H1 (cell line): ENCODE measurements at regions not wholly inside any gene's neighbourhood (a gene's known extent, or its start where the extent isn't known, plus 50 kb on each side); places are given as distances from the start of the nearest gene placed in this dataset.

Source experiments
- CTCF ChIA-PET: fragments of 300-600 bp; sonication (Branson Sonifier 250); formaldehyde crosslinking; loops from one replicate; lab custom pipeline; 2021; ENCODE audit not compliant: partially characterized antibody; lab: Charles Lee
- POLR2A ChIA-PET: fragments of 300-600 bp; sonication (Branson Sonifier 250); formaldehyde crosslinking; loops from one replicate; lab custom pipeline; 2021; ENCODE audit warnings: inconsistent platforms; ENCODE audit not compliant: partially characterized antibody; lab: Charles Lee
- DNase-seq, 2 experiments: peaks; one replicate each; pipeline versions ENCODE4 v3.0.0 to v3.0.0-alpha.2; 2010 to 2022; ENCODE audit warnings: low spot score in 2 of 2, low read depth in 1 of 2, mixed read lengths in 1 of 2
- FAIRE-seq: peaks from 2 replicates; lab custom pipeline; 2011; peaks lifted over from hg19 to GRCh38; lab: Jason Lieb, UNC
- H2AFZ ChIP-seq: 2 replicates; pipeline ENCODE4 v1.8.1; 2012; ENCODE audit warnings: low read length, inconsistent platforms
- H2AK5ac ChIP-seq: 2 replicates; pipeline ENCODE4 v1.6.1; 2013; ENCODE audit warnings: low read depth, low read length
- H2BK120ac ChIP-seq: replicated peaks from 2 replicates; pipeline ENCODE3; 2013; ENCODE audit warnings: low read depth, low read length, inconsistent platforms
- H2BK12ac ChIP-seq: 2 replicates; pipeline ENCODE4 v1.6.1; 2013; ENCODE audit warnings: low read depth, low read length
- H2BK15ac ChIP-seq: 2 replicates; pipeline ENCODE4 v1.6.1; 2013; ENCODE audit warnings: low read length
- H2BK20ac ChIP-seq: 2 replicates; pipeline ENCODE4 v1.6.1; 2013; ENCODE audit warnings: low read length
- H2BK5ac ChIP-seq: 2 replicates; pipeline ENCODE4 v1.6.1; 2013; ENCODE audit warnings: low read depth, low read length
- H3K14ac ChIP-seq: 2 replicates; pipeline ENCODE4 v1.6.1; 2013; ENCODE audit warnings: inconsistent platforms; ENCODE audit not compliant: insufficient read length
- H3K18ac ChIP-seq: 2 replicates; pipeline ENCODE4 v1.6.1; 2013; ENCODE audit warnings: low read length; ENCODE audit errors: extremely low read depth
- H3K23ac ChIP-seq: 2 replicates; pipeline ENCODE4 v1.6.1; 2013; ENCODE audit warnings: inconsistent platforms; ENCODE audit not compliant: insufficient read length
- H3K23me2 ChIP-seq: 2 replicates; pipeline ENCODE4 v1.6.1; 2013; ENCODE audit warnings: low read depth, low read length
- H3K27ac ChIP-seq: 2 replicates; pipeline ENCODE4 v1.6.1; 2011; ENCODE audit warnings: low read depth, low read length, inconsistent platforms
- H3K27me3 ChIP-seq, 4 experiments: replicated peaks in 1 of 4; 1 replicate in 1 of 4; 2 replicates in 3 of 4; pipeline versions ENCODE4 v1.6.1 to v1.8.1; 2011 to 2013; ENCODE audit warnings: low read length in 3 of 4, mild to moderate bottlenecking in 3 of 4, inconsistent platforms in 2 of 4, mixed read lengths in 2 of 4, moderate library complexity in 1 of 4; ENCODE audit not compliant: control insufficient read depth in 3 of 4, insufficient read depth in 3 of 4; ENCODE audit errors: extremely low read depth in 1 of 4
- H3K36me3 ChIP-seq, 4 experiments: 2 replicates each; pipeline versions ENCODE4 v1.6.1 to v1.8.1; 2011 to 2013; ENCODE audit warnings: mild to moderate bottlenecking in 4 of 4, low read length in 3 of 4, moderate library complexity in 2 of 4, control low read depth in 1 of 4, inconsistent platforms in 1 of 4; ENCODE audit not compliant: insufficient read depth in 4 of 4, control insufficient read depth in 2 of 4
- H3K4ac ChIP-seq: replicated peaks from 2 replicates; pipeline ENCODE3; 2013; ENCODE audit warnings: low read length, low read depth, mixed read lengths, inconsistent platforms; ENCODE audit not compliant: insufficient read length
- H3K4me1 ChIP-seq, 4 experiments: replicated peaks in 1 of 4; 1 replicate in 1 of 4; 2 replicates in 3 of 4; pipeline versions ENCODE4 v1.6.1 to v1.8.1; 2011 to 2013; ENCODE audit warnings: low read length in 3 of 4, inconsistent platforms in 2 of 4, mixed read lengths in 1 of 4; ENCODE audit not compliant: insufficient read depth in 4 of 4, control insufficient read depth in 3 of 4
- H3K4me2 ChIP-seq, 2 experiments: 2 replicates each; pipeline versions ENCODE4 v1.6.1 to v1.8.1; 2011 to 2013; ENCODE audit warnings: low read depth in 2 of 2, low read length in 2 of 2, control low read depth in 1 of 2, inconsistent platforms in 1 of 2, mild to moderate bottlenecking in 1 of 2; ENCODE audit not compliant: insufficient read depth in 1 of 2
- H3K4me3 ChIP-seq, 4 experiments: fragments of 200-600, 300-600 bp in 1 of 4; sonication (generic), shearing (Covaris generic), sonication (Bioruptor Twin) in 1 of 4; 2 replicates each; pipeline versions ENCODE4 v1.5.1 to v1.8.1; 2011 to 2016; ENCODE audit warnings: low read length in 4 of 4, low read depth in 3 of 4, control low read depth in 2 of 4, inconsistent platforms in 2 of 4, mild to moderate bottlenecking in 2 of 4, mixed read lengths in 1 of 4, moderate library complexity in 1 of 4; ENCODE audit not compliant: insufficient read depth in 2 of 4; ENCODE audit errors: extremely low read depth in 1 of 4
- H3K56ac ChIP-seq: replicated peaks from 2 replicates; pipeline ENCODE3; 2013; ENCODE audit warnings: low read depth, mild to moderate bottlenecking, mixed read lengths, low read length, inconsistent platforms; ENCODE audit not compliant: insufficient read length
- H3K79me1 ChIP-seq: 2 replicates; pipeline ENCODE4 v1.6.1; 2013; ENCODE audit warnings: low read depth, low read length, control low read depth
- H3K79me2 ChIP-seq, 2 experiments: 2 replicates each; pipeline versions ENCODE4 v1.6.1 to v1.8.1; 2012 to 2013; ENCODE audit warnings: low read length in 2 of 2, mild to moderate bottlenecking in 2 of 2, inconsistent platforms in 1 of 2; ENCODE audit not compliant: insufficient read depth in 2 of 2, control insufficient read depth in 1 of 2
- H3K9ac ChIP-seq, 4 experiments: replicated peaks in 1 of 4; 1 replicate in 1 of 4; 2 replicates in 3 of 4; pipeline versions ENCODE4 v1.6.1 to v1.8.1; 2011 to 2013; ENCODE audit warnings: low read depth in 3 of 4, low read length in 3 of 4, control low read depth in 2 of 4, mild to moderate bottlenecking in 2 of 4, moderate library complexity in 2 of 4, inconsistent platforms in 1 of 4; ENCODE audit errors: extremely low read depth in 1 of 4
- H3K9me3 ChIP-seq, 2 experiments: 2 replicates each; pipeline versions ENCODE4 v1.6.1 to v1.8.1; 2012 to 2013; ENCODE audit warnings: mild to moderate bottlenecking in 2 of 2, moderate library complexity in 2 of 2, control low read depth in 1 of 2, inconsistent platforms in 1 of 2, low read depth in 1 of 2, low read length in 1 of 2, mixed read lengths in 1 of 2; ENCODE audit not compliant: insufficient read depth in 2 of 2
- H4K20me1 ChIP-seq, 2 experiments: replicated peaks in 1 of 2; 2 replicates each; pipeline versions ENCODE3 to v1.8.1; 2011 to 2013; ENCODE audit warnings: inconsistent platforms in 2 of 2, low read length in 2 of 2, mild to moderate bottlenecking in 1 of 2; ENCODE audit not compliant: insufficient read depth in 2 of 2, control insufficient read depth in 1 of 2
- H4K5ac ChIP-seq: 2 replicates; pipeline ENCODE4 v1.6.1; 2013; ENCODE audit warnings: low read length, low read depth, mixed read lengths, inconsistent platforms; ENCODE audit not compliant: insufficient read length
- H4K8ac ChIP-seq: 2 replicates; pipeline ENCODE4 v1.8.0; 2013; ENCODE audit warnings: mild to moderate bottlenecking, moderate library complexity, low read length, inconsistent platforms; ENCODE audit not compliant: insufficient read depth; ENCODE audit errors: extremely low read depth
- H4K91ac ChIP-seq: replicated peaks from 2 replicates; pipeline ENCODE3; 2013; ENCODE audit warnings: low read length, mixed read lengths, inconsistent platforms; ENCODE audit not compliant: insufficient read length
- BACH1 ChIP-seq: IDR thresholded peaks from 2 replicates; pipeline ENCODE4 v1.6.1; 2012; ENCODE audit warnings: low read length, improper control_type of control experiment
- CTBP2 ChIP-seq: IDR thresholded peaks from 2 replicates; pipeline ENCODE4 v1.7.0; 2011; ENCODE audit warnings: borderline replicate concordance, mild to moderate bottlenecking, moderate library complexity, mixed read lengths, low read length; ENCODE audit not compliant: insufficient read depth, insufficient read length
- EGR1 ChIP-seq: IDR thresholded peaks from 2 replicates; pipeline ENCODE4 v1.6.1; 2011; ENCODE audit warnings: low read depth, low read length, borderline replicate concordance
- HDAC6 ChIP-seq: IDR thresholded peaks from one replicate; pipeline ENCODE4 v1.7.1; 2012; ENCODE audit warnings: low read depth, mild to moderate bottlenecking, inconsistent platforms, low read length, moderate library complexity
- JUN ChIP-seq: IDR thresholded peaks from 2 replicates; pipeline ENCODE4 v1.6.1; 2011; ENCODE audit warnings: low read depth, mild to moderate bottlenecking, improper control_type of control experiment, low read length
- KDM1A ChIP-seq: fragments of 200-600, 300-600 bp; sonication (generic); IDR thresholded peaks from 2 replicates; pipeline ENCODE4 v1.7.1; 2016; ENCODE audit warnings: mild to moderate bottlenecking, low read length, borderline replicate concordance
- KDM5A ChIP-seq: fragments of 200-600 bp; IDR thresholded peaks from 2 replicates; pipeline ENCODE4 v1.7.1; 2012; ENCODE audit warnings: mild to moderate bottlenecking, low read length, inconsistent platforms, mixed read lengths
- SIN3A ChIP-seq, 2 experiments: IDR thresholded peaks in 1 of 2; conservative IDR thresholded peaks in 1 of 2; 2 replicates each; pipeline ENCODE4 v1.6.1; 2011 to 2012; ENCODE audit warnings: low read length in 2 of 2, improper control_type of control experiment in 1 of 2, low read depth in 1 of 2, mild to moderate bottlenecking in 1 of 2
- SIRT6 ChIP-seq: IDR thresholded peaks from one replicate; pipeline ENCODE4 v1.7.1; 2012; ENCODE audit warnings: low read length, inconsistent platforms
- SUZ12 ChIP-seq: fragments of 200-600 bp; sonication (generic); IDR thresholded peaks from 2 replicates; pipeline ENCODE4 v1.6.1; 2012; ENCODE audit warnings: mild to moderate bottlenecking, inconsistent platforms, low read length, moderate library complexity, mixed read lengths
- TAF7 ChIP-seq: optimal IDR thresholded peaks from 2 replicates; pipeline ENCODE3; 2011; ENCODE audit warnings: low read depth, mild to moderate bottlenecking, inconsistent platforms, low read length, moderate library complexity, borderline replicate concordance
- WGBS, 2 experiments: shearing (Covaris generic) in 1 of 2; methylation state at CpG; one replicate each; pipeline versions ENCODE4 v1.1.6 to v1.1.7; 2013 to 2015; ENCODE audit warnings: low lambda C conversion rate in 2 of 2, mixed read lengths in 2 of 2, inconsistent platforms in 1 of 2, low coverage in 1 of 2, missing lambda C conversion rate in 1 of 2; ENCODE audit not compliant: insufficient replicate concordance in 2 of 2, insufficient coverage in 1 of 2, insufficient read length in 1 of 2; ENCODE audit errors: extremely low coverage in 1 of 2, missing lambda C conversion rate in 1 of 2; 5-methylcytosine and 5-hydroxymethylcytosine counted together

- POLR2A ChIA-PET, result no interaction called here
- FAIRE-seq, result no peak
- Histone ChIP-seq H2BK120ac (no peak overlapping the region), H3K27ac (no peak overlapping the region), H3K36me3 (no peaks in the 10 kb centered on the region), H2BK20ac (no peak overlapping the region), H3K27me3 (no peaks in the 10 kb centered on the region; a peak in 1 of 7 replicates), H4K20me1 (no peaks in the 10 kb centered on the region), H3K9ac (no peak overlapping the region), H3K4me3 (no peak overlapping the region), H3K23ac (no peak overlapping the region), H3K4ac (no peak overlapping the region), H3K4me2 (no peak overlapping the region), H3K9me3 (no peaks in the 10 kb centered on the region), H4K91ac (no peak overlapping the region), H2AK5ac (no peak overlapping the region), H2BK15ac (no peak overlapping the region), H2BK12ac (no peak overlapping the region), H4K8ac (no peak overlapping the region), H4K5ac (no peak overlapping the region), H2AFZ (no peak overlapping the region), H3K23me2 (no peaks in the 10 kb centered on the region), H3K79me2 (no peaks in the 10 kb centered on the region), H3K14ac (no peak overlapping the region), H3K4me1 (no peaks in the 10 kb centered on the region; a peak in 1 of 7 replicates), H3K56ac (no peak overlapping the region), H2BK5ac (no peak overlapping the region), H3K79me1 (no peaks in the 10 kb centered on the region), H3K18ac (no peak overlapping the region)
- DNase-seq, result no peak
- TF ChIP-seq CTBP2 (no peak), KDM1A (no peak), SIN3A (conservative IDR thresholded peaks at IDR 0.05 in 1 of 2, IDR thresholded peaks at IDR 0.05 in 1 of 2; ENCODE audit: low read depth in 1 of 2, low read length in 2 of 2) (no peak), JUN (no peak), TAF7 (no peak), SUZ12 (no peak), HDAC6 (no peak), EGR1 (no peak), BACH1 (no peak), KDM5A (no peak), SIRT6 (no peak)
- CTCF ChIA-PET, result no interaction called here
- WGBS, 2 experiments, result 92% methylated on average over 3 of the region's 3 CpGs; no CpG with 5 or more reads in 1 of the 2 experiments
These were observed 57.3 kb upstream of the WWC1 start for GRCh38 chr5:168234133-168234532.
